DND-41 (cell line): ENCODE measurements at regions not wholly inside any gene's neighbourhood (a gene's known extent, or its start where the extent isn't known, plus 50 kb on each side); places are given as distances from the start of the nearest gene placed in this dataset.
A peak's percentile ranks its signal among the peaks of the same experiment; 100 is the strongest.

ENCODE experiments used
- CTCF ChIP-seq: IDR thresholded peaks from 2 replicates; pipeline ENCODE4 v1.5.1; 2012; ENCODE audit warnings: borderline replicate concordance, low read length, moderate library complexity, mild to moderate bottlenecking; ENCODE audit not compliant: poor library complexity, severe bottlenecking; ENCODE audit errors: extremely low read depth
- EZH2 ChIP-seq: IDR thresholded peaks from 3 replicates; pipeline ENCODE4 v1.6.1; 2012; ENCODE audit warnings: borderline replicate concordance, low read depth, mild to moderate bottlenecking, moderate library complexity, low read length, inconsistent platforms; ENCODE audit not compliant: severe bottlenecking

GRCh38 chr6:103273048-103273447 is 1586.7 kb downstream of the HACE1 start:
- TF ChIP-seq CTCF (peak; percentile 28), EZH2 (no peak)
